GM23338 (cell line): ENCODE measurements at regions not wholly inside any gene's neighbourhood (a gene's known extent, or its start where the extent isn't known, plus 50 kb on each side); places are given as distances from the start of the nearest gene placed in this dataset.

Experiments
- CREB1 ChIP-seq: fragments of 250-450 bp; sonication (Bioruptor Pico); IDR thresholded peaks from 2 replicates; pipeline ENCODE4 v1.5.0; 2020; ENCODE audit warnings: low read depth, mild to moderate bottlenecking, moderate library complexity
- CTCF ChIP-seq, 2 experiments: fragments of 200-600 bp in 1 of 2; sonication (generic) in 1 of 2; conservative IDR thresholded peaks; 2 replicates each; pipeline versions ENCODE4 v1.5.1 to v1.6.1; 2016 to 2017; ENCODE audit warnings: antibody characterized with exemption in 2 of 2, low read depth in 2 of 2, mild to moderate bottlenecking in 2 of 2, moderate library complexity in 1 of 2
- EZH2 ChIP-seq: fragments of 200-600 bp; sonication (generic); IDR thresholded peaks from one replicate; pipeline ENCODE4 v1.8.0; 2017; ENCODE audit warnings: antibody characterized with exemption, mild to moderate bottlenecking, low read depth; ENCODE audit not compliant: unreplicated experiment
- POLR2AphosphoS5 ChIP-seq: IDR thresholded peaks from 2 replicates; pipeline ENCODE4 v1.6.1; 2016; ENCODE audit warnings: antibody characterized with exemption, low read depth

- TF ChIP-seq POLR2AphosphoS5 (no peak), CREB1 (CRISPR knock-in tag) (no peak), CTCF (conservative IDR thresholded peaks at IDR 0.05; ENCODE audit: low read depth in 2 of 2) (no peak), EZH2 (no peak)
Observed at GRCh38 chr18:14924226-14924625, 176.3 kb downstream of the ANKRD30B start.
